ENCODE measurements at regions not wholly inside any gene's neighbourhood (a gene's known extent, or its start where the extent isn't known, plus 50 kb on each side); places are given as distances from the start of the nearest gene placed in this dataset.

DNA sequence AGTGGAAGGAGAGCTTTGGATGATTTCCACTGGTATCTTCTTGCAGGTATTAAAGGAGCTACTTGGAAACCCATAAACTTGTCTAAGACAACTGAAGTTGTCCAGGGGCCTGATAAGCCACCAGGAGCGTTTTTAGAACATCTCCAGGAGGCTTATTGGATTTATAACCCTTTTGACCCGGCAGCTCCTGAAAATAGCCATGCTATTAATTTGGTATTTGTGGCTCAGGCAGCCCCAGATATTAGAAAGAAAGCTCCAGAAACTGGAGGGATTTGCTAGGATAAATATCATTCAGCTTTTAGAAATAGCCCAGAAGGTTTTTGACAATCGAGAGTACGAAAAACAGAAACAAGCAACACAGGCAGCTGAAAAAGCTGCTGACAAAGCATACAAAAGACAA is 461.0 kb upstream of the HTR1E start:
- TF ChIP-seq, protein P1, sequence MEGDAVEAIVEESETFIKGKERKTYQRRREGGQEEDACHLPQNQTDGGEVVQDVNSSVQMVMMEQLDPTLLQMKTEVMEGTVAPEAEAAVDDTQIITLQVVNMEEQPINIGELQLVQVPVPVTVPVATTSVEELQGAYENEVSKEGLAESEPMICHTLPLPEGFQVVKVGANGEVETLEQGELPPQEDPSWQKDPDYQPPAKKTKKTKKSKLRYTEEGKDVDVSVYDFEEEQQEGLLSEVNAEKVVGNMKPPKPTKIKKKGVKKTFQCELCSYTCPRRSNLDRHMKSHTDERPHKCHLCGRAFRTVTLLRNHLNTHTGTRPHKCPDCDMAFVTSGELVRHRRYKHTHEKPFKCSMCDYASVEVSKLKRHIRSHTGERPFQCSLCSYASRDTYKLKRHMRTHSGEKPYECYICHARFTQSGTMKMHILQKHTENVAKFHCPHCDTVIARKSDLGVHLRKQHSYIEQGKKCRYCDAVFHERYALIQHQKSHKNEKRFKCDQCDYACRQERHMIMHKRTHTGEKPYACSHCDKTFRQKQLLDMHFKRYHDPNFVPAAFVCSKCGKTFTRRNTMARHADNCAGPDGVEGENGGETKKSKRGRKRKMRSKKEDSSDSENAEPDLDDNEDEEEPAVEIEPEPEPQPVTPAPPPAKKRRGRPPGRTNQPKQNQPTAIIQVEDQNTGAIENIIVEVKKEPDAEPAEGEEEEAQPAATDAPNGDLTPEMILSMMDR (IDR thresholded peaks at IDR 0.05), result no peak
- no peak for TF ChIP-seq EZH2 (IDR thresholded peaks at IDR 0.05; ENCODE audit: borderline replicate concordance, insufficient read depth, low read depth, low read length, poor library complexity, severe bottlenecking)
